ENCODE measurements at regions not wholly inside any gene's neighbourhood (a gene's known extent, or its start where the extent isn't known, plus 50 kb on each side); places are given as distances from the start of the nearest gene placed in this dataset.

GRCh38 chr10:52999258-52999657, 226.7 kb upstream of the MBL2 start:
- TF ChIP-seq CHD2 (IDR thresholded peaks at IDR 0.05; ENCODE audit: low read length, partially characterized antibody) (no peak), POLR2A (IDR thresholded peaks at IDR 0.05; ENCODE audit: low read length) (no peak), CTCF (IDR thresholded peaks at IDR 0.05) (no peak), MAFK (IDR thresholded peaks at IDR 0.05; ENCODE audit: partially characterized antibody) (no peak), ZSCAN20 (CRISPR knock-in tag; IDR thresholded peaks at IDR 0.05) (no peak), REST (IDR thresholded peaks at IDR 0.05) (no peak), RARB (CRISPR knock-in tag; IDR thresholded peaks at IDR 0.05) (no peak), RAD21 (conservative IDR thresholded peaks at IDR 0.05 in 1 of 2, IDR thresholded peaks at IDR 0.05 in 1 of 2) (no peak), RFX5 (IDR thresholded peaks at IDR 0.05) (no peak), CEBPB (IDR thresholded peaks at IDR 0.05) (no peak), MYC (IDR thresholded peaks at IDR 0.05; ENCODE audit: borderline replicate concordance, low read length) (no peak), POLR2AphosphoS2 (conservative IDR thresholded peaks at IDR 0.05; ENCODE audit: low read length) (no peak), SMC3 (IDR thresholded peaks at IDR 0.05) (no peak), NR3C1 (IDR thresholded peaks at IDR 0.05) (no peak)

Data from A549 (cell line).